HL-60 (cell line): ENCODE measurements at regions not wholly inside any gene's neighbourhood (a gene's known extent, or its start where the extent isn't known, plus 50 kb on each side); places are given as distances from the start of the nearest gene placed in this dataset.

Source experiments
- DNase-seq, 2 experiments: peaks; one replicate each; pipeline ENCODE4 v3.0.0-alpha.2; 2010 to 2020; ENCODE audit warnings: low read depth in 1 of 2, low spot score in 1 of 2
- H3K27ac ChIP-seq: fragments of 250-450 bp; sonication (Bioruptor Pico); replicated peaks from 2 replicates; pipeline ENCODE4 v1.5.1; 2020; ENCODE audit warnings: mild to moderate bottlenecking, moderate library complexity
- H3K27me3 ChIP-seq: fragments of 250-450 bp; sonication (Bioruptor Pico); 2 replicates; pipeline ENCODE4 v1.5.1; 2021; ENCODE audit warnings: mild to moderate bottlenecking, moderate library complexity; ENCODE audit not compliant: insufficient read depth, poor library complexity, severe bottlenecking
- H3K4me3 ChIP-seq: replicated peaks from 2 replicates; pipeline ENCODE4 v1.5.1; 2011; ENCODE audit warnings: mild to moderate bottlenecking, control low read depth, low read length; ENCODE audit not compliant: insufficient read depth
- CTCF ChIP-seq: IDR thresholded peaks from one replicate; pipeline ENCODE4 v1.5.1; 2011; ENCODE audit warnings: low read length, control low read depth, inconsistent platforms; ENCODE audit not compliant: insufficient read depth
- GABPA ChIP-seq: IDR thresholded peaks from 2 replicates; pipeline ENCODE4 v1.6.1; 2012; ENCODE audit warnings: low read depth
- POLR2AphosphoS5 ChIP-seq: IDR thresholded peaks from 2 replicates; pipeline ENCODE4 v1.6.1; 2012; ENCODE audit warnings: low read depth
- REST ChIP-seq: IDR thresholded peaks from 2 replicates; pipeline ENCODE4 v1.6.1; 2012; ENCODE audit warnings: low read depth; ENCODE audit not compliant: insufficient replicate concordance
- SPI1 ChIP-seq: IDR thresholded peaks from 2 replicates; pipeline ENCODE4 v1.6.1; 2012; ENCODE audit warnings: low read depth, mild to moderate bottlenecking, borderline replicate concordance

DNA sequence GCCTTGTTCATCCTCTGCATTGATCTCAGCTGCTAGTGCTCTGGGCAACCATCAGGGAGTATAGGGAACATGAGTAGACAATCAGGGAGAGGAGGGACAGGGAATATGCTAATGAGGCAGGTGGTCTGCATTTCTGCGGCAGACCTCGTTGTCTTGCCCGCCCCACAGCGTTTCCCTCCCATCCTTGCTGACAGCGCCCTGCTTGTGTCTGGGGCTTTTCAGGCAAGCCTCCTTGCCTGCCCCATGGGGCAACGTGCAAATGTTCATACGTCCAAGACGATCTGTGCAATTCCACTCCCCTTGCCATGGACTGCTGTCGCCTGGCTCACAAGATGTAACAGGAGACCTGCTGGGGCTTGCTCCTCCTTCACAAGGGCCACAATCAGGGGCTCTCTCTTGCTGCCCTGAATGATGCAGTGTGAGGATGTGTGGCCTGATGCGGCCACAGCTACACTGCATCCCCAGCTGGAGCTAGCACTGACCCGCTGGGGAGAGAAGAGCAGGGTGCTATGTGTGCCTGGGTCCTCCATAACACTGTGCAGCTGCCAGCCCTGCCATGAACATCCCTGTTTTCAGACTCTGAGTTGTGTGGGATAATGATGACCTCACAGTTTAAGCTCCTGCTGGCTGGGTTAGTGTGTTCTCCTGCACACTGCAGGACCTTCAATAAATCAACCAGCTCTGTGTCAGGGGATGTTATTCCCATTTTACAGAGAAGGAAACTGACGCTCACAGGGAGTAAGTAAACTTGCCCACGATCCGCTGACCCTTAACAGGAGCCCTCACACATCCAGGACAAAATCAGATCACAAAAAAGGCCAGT, 211.3 kb downstream of the KLF13 start:
- no peak for TF ChIP-seq SPI1
- no peak for TF ChIP-seq CTCF
- no peak for TF ChIP-seq REST
- no peak for TF ChIP-seq GABPA
- TF ChIP-seq POLR2AphosphoS5, result no peak
- Histone ChIP-seq H3K4me3 (no peak overlapping the region), H3K27me3 (no peaks in the 10 kb centered on the region), H3K27ac (no peak overlapping the region)
- DNase-seq, result no peak

GRCh38 chr15:31540633-31541032, 214.0 kb downstream of the KLF13 start:
- no peak overlapping the region for H3K27ac ChIP-seq
- peaks cover 2% of the 10 kb centered on the region for H3K27me3 ChIP-seq
- DNase-seq, result no peak
- no peak overlapping the region for H3K4me3 ChIP-seq
- TF ChIP-seq GABPA, result no peak

- no peak for TF ChIP-seq POLR2AphosphoS5
- no peak for TF ChIP-seq SPI1
- no peak for TF ChIP-seq GABPA
- no peak for TF ChIP-seq CTCF
- no peak for TF ChIP-seq REST
- H3K27ac ChIP-seq, result no peak overlapping the region
- DNase-seq, result no peak
- no peak overlapping the region for H3K4me3 ChIP-seq
- peaks cover 4% of the 10 kb centered on the region for H3K27me3 ChIP-seq
These were observed 217.7 kb downstream of the KLF13 start for GRCh38 chr15:31544361-31544760.

GRCh38 chr15:31545257-31545656, 218.6 kb downstream of the KLF13 start:
- H3K4me3 ChIP-seq, result no peak overlapping the region
- peaks cover 4% of the 10 kb centered on the region for H3K27me3 ChIP-seq
- no peak for TF ChIP-seq POLR2AphosphoS5
- TF ChIP-seq CTCF, result no peak
- TF ChIP-seq GABPA, result no peak
- TF ChIP-seq SPI1, result no peak
- TF ChIP-seq REST, result no peak
- no peak for DNase-seq
- H3K27ac ChIP-seq, result no peak overlapping the region
